ENCODE measurements at regions not wholly inside any gene's neighbourhood (a gene's known extent, or its start where the extent isn't known, plus 50 kb on each side); places are given as distances from the start of the nearest gene placed in this dataset.

GRCh38 chr16:9525037-9525436, 433.6 kb downstream of the HAPSTR1 start:
- H3K4me3 ChIP-seq (replicated peaks in 1 of 2; ENCODE audit: low read depth in 2 of 2, low read length in 2 of 2) = no peak overlapping the region
- DNase-seq (ENCODE audit: low read depth in 2 of 2) = no peak
- no peak for TF ChIP-seq CTCF (IDR thresholded peaks at IDR 0.05; ENCODE audit: low read depth, low read length)

- no peak for DNase-seq (ENCODE audit: low read depth in 2 of 2)
- no peak overlapping the region for H3K4me3 ChIP-seq (replicated peaks in 1 of 2; ENCODE audit: low read depth in 2 of 2, low read length in 2 of 2)
- TF ChIP-seq CTCF (IDR thresholded peaks at IDR 0.05; ENCODE audit: low read depth, low read length) = no peak
These were observed 435.3 kb downstream of the HAPSTR1 start for GRCh38 chr16:9526791-9527190.

- no peak for DNase-seq (ENCODE audit: low read depth in 2 of 2)
- TF ChIP-seq CTCF (IDR thresholded peaks at IDR 0.05; ENCODE audit: low read depth, low read length) = no peak
- no peak overlapping the region for H3K4me3 ChIP-seq (replicated peaks in 1 of 2; ENCODE audit: low read depth in 2 of 2, low read length in 2 of 2)
These were observed 436.5 kb downstream of the HAPSTR1 start for GRCh38 chr16:9527976-9528375.

- no peak for TF ChIP-seq CTCF (IDR thresholded peaks at IDR 0.05; ENCODE audit: low read depth, low read length)
- no peak overlapping the region for H3K4me3 ChIP-seq (replicated peaks in 1 of 2; ENCODE audit: low read depth in 2 of 2, low read length in 2 of 2)
- DNase-seq (ENCODE audit: low read depth in 2 of 2) = no peak
These were observed 437.2 kb downstream of the HAPSTR1 start for GRCh38 chr16:9528511-9529079.

GRCh38 chr16:9533042-9533441, 441.6 kb downstream of the HAPSTR1 start:
- no peak for TF ChIP-seq CTCF (IDR thresholded peaks at IDR 0.05; ENCODE audit: low read depth, low read length)
- no peak for DNase-seq (ENCODE audit: low read depth in 2 of 2)
- no peak overlapping the region for H3K4me3 ChIP-seq (replicated peaks in 1 of 2; ENCODE audit: low read depth in 2 of 2, low read length in 2 of 2)

GRCh38 chr16:9534759-9535158, 443.3 kb downstream of the HAPSTR1 start:
- no peak for TF ChIP-seq CTCF (IDR thresholded peaks at IDR 0.05; ENCODE audit: low read depth, low read length)
- no peak for DNase-seq (ENCODE audit: low read depth in 2 of 2)
- no peak overlapping the region for H3K4me3 ChIP-seq (replicated peaks in 1 of 2; ENCODE audit: low read depth in 2 of 2, low read length in 2 of 2)

GRCh38 chr16:9536905-9537304, 445.5 kb downstream of the HAPSTR1 start:
- no peak for DNase-seq (ENCODE audit: low read depth in 2 of 2)
- TF ChIP-seq CTCF (IDR thresholded peaks at IDR 0.05; ENCODE audit: low read depth, low read length) = no peak
- H3K4me3 ChIP-seq (replicated peaks in 1 of 2; ENCODE audit: low read depth in 2 of 2, low read length in 2 of 2) = no peak overlapping the region
